IMR-90 (cell line): ENCODE measurements at regions not wholly inside any gene's neighbourhood (a gene's known extent, or its start where the extent isn't known, plus 50 kb on each side); places are given as distances from the start of the nearest gene placed in this dataset.

Experiments used
- ATAC-seq: fragments of 200-7000 bp; cut with Tn5 transposase; 2 replicates; pipeline ENCODE4 v1.9.1; 2020; ENCODE audit warnings: low read depth, mild to moderate bottlenecking, moderate library complexity
- BruUV-seq: library from RNA; stranded (reverse); fragments of 400-500 nt; replicated peaks from 2 replicates; lab custom pipeline; 2021; lab: Mats Ljungman, UMichigan
- CTCF ChIA-PET: fragments of 300-600 bp; formaldehyde crosslinking; extraction: SDS; loops from one replicate; lab custom pipeline; 2021; ENCODE audit warnings: antibody characterized with exemption; lab: Yijun Ruan, JAX
- POLR2A ChIA-PET: fragments of 300-600 bp; sonication (Branson Sonifier 250); formaldehyde crosslinking; loops from one replicate; lab custom pipeline; 2022; ENCODE audit warnings: antibody characterized with exemption; ENCODE audit not compliant: unreplicated experiment; lab: Charles Lee
- DNase-seq: peaks from one replicate; pipeline ENCODE4 v3.0.0; 2013
- H2AFZ ChIP-seq: replicated peaks from 2 replicates; pipeline ENCODE3; 2013; ENCODE audit warnings: low read length, mild to moderate bottlenecking; ENCODE audit not compliant: poor library complexity
- H2AK5ac ChIP-seq: 2 replicates; pipeline ENCODE4 v1.6.1; 2013; ENCODE audit warnings: low read depth, low read length, inconsistent platforms
- H2AK9ac ChIP-seq: replicated peaks from 2 replicates; pipeline ENCODE3; 2013; ENCODE audit warnings: mild to moderate bottlenecking, low read depth, low read length, moderate library complexity; ENCODE audit not compliant: poor library complexity
- H2BK120ac ChIP-seq: 2 replicates; pipeline ENCODE4 v1.6.1; 2013; ENCODE audit warnings: low read depth, low read length, inconsistent platforms
- H2BK15ac ChIP-seq: 3 replicates; pipeline ENCODE4 v1.6.1; 2013; ENCODE audit warnings: low read depth, low read length, inconsistent platforms
- H2BK20ac ChIP-seq: 2 replicates; pipeline ENCODE4 v1.6.1; 2013; ENCODE audit warnings: low read depth, mild to moderate bottlenecking, inconsistent platforms, low read length, moderate library complexity
- H2BK5ac ChIP-seq: 2 replicates; pipeline ENCODE4 v1.6.1; 2013; ENCODE audit warnings: mild to moderate bottlenecking, low read depth, low read length, inconsistent platforms; ENCODE audit not compliant: poor library complexity, severe bottlenecking
- H3K14ac ChIP-seq: replicated peaks from 2 replicates; pipeline ENCODE4 v1.6.1; 2013; ENCODE audit warnings: low read depth, low read length, inconsistent platforms
- H3K18ac ChIP-seq: 2 replicates; pipeline ENCODE4 v1.6.1; 2013; ENCODE audit warnings: low read depth, low read length, control low read depth
- H3K23ac ChIP-seq: 2 replicates; pipeline ENCODE4 v1.6.1; 2013; ENCODE audit warnings: low read depth, low read length, inconsistent platforms
- H3K27ac ChIP-seq: 2 replicates; pipeline ENCODE4 v1.5.1; 2013; ENCODE audit warnings: mild to moderate bottlenecking, control low read depth, low read length; ENCODE audit not compliant: insufficient read depth
- H3K27me3 ChIP-seq: 2 replicates; pipeline ENCODE4 v1.6.1; 2013; ENCODE audit warnings: low read length; ENCODE audit not compliant: control insufficient read depth, insufficient read depth
- H3K36me3 ChIP-seq: 2 replicates; pipeline ENCODE4 v1.6.1; 2013; ENCODE audit warnings: low read length, mixed read lengths; ENCODE audit not compliant: control insufficient read depth, insufficient read depth
- H3K4ac ChIP-seq: 2 replicates; pipeline ENCODE4 v1.6.1; 2013; ENCODE audit warnings: low read depth, low read length, inconsistent platforms
- H3K4me1 ChIP-seq: 2 replicates; pipeline ENCODE4 v1.6.1; 2013; ENCODE audit warnings: low read length, mixed read lengths; ENCODE audit not compliant: control insufficient read depth, insufficient read depth
- H3K4me2 ChIP-seq: 2 replicates; pipeline ENCODE4 v1.6.1; 2013; ENCODE audit warnings: low read depth, mild to moderate bottlenecking, control low read depth, low read length, moderate library complexity
- H3K4me3 ChIP-seq: 2 replicates; pipeline ENCODE4 v1.5.1; 2013; ENCODE audit warnings: low read depth, mild to moderate bottlenecking, control low read depth, low read length, moderate library complexity; ENCODE audit not compliant: insufficient read depth
- H3K56ac ChIP-seq: 2 replicates; pipeline ENCODE4 v1.6.1; 2013; ENCODE audit warnings: low read length, inconsistent platforms; ENCODE audit not compliant: insufficient read depth; ENCODE audit errors: extremely low read depth
- H3K79me1 ChIP-seq, 2 experiments: 2 replicates each; pipeline ENCODE4 v1.6.1; 2013; ENCODE audit warnings: low read length in 2 of 2, inconsistent platforms in 1 of 2, low read depth in 1 of 2
- H3K9ac ChIP-seq: 2 replicates; pipeline ENCODE4 v1.6.1; 2013; ENCODE audit warnings: low read depth, low read length, control low read depth
- H3K9me1 ChIP-seq: 2 replicates; pipeline ENCODE4 v1.6.1; 2013; ENCODE audit warnings: low read length, inconsistent platforms; ENCODE audit not compliant: insufficient read depth
- H3K9me3 ChIP-seq: 2 replicates; pipeline ENCODE4 v1.6.1; 2013; ENCODE audit warnings: low read length; ENCODE audit not compliant: control insufficient read depth, insufficient read depth
- H4K20me1 ChIP-seq: 2 replicates; pipeline ENCODE4 v1.6.1; 2013; ENCODE audit warnings: low read length, inconsistent platforms; ENCODE audit not compliant: insufficient read depth
- H4K5ac ChIP-seq: 2 replicates; pipeline ENCODE4 v1.6.1; 2013; ENCODE audit warnings: mild to moderate bottlenecking, low read depth, low read length, control low read depth
- H4K8ac ChIP-seq, 2 experiments: 2 replicates each; pipeline ENCODE4 v1.6.1; 2013; ENCODE audit warnings: low read depth in 2 of 2, low read length in 2 of 2, control low read depth in 1 of 2, inconsistent platforms in 1 of 2
- H4K91ac ChIP-seq: 2 replicates; pipeline ENCODE4 v1.6.1; 2013; ENCODE audit warnings: low read depth, low read length, inconsistent platforms; ENCODE audit not compliant: insufficient read depth
- BHLHE40 ChIP-seq: fragments of 150-350 bp; IDR thresholded peaks from 2 replicates; pipeline ENCODE4 v1.6.1; 2016; ENCODE audit warnings: mild to moderate bottlenecking, low read depth, low read length
- CEBPB ChIP-seq: IDR thresholded peaks from 2 replicates; pipeline ENCODE4 v1.6.1; 2012; ENCODE audit warnings: low read depth, low read length, improper control_type of control experiment
- CHD1 ChIP-seq: IDR thresholded peaks from 2 replicates; pipeline ENCODE4 v1.6.1; 2012; ENCODE audit warnings: low read depth, low read length, improper control_type of control experiment
- MAZ ChIP-seq: IDR thresholded peaks from 2 replicates; pipeline ENCODE4 v1.6.1; 2012; ENCODE audit warnings: low read depth, mild to moderate bottlenecking, low read length, improper control_type of control experiment, moderate library complexity, borderline replicate concordance
- MXI1 ChIP-seq: IDR thresholded peaks from 2 replicates; pipeline ENCODE4 v1.6.1; 2012; ENCODE audit warnings: low read depth, mild to moderate bottlenecking, low read length, moderate library complexity, borderline replicate concordance
- NFE2L2 ChIP-seq: fragments of 150-350 bp; IDR thresholded peaks from 2 replicates; pipeline ENCODE4 v1.6.1; 2016; ENCODE audit warnings: low read depth, mild to moderate bottlenecking, low read length
- POLR2A ChIP-seq: IDR thresholded peaks from 2 replicates; pipeline ENCODE4 v1.6.1; 2012; ENCODE audit warnings: mild to moderate bottlenecking, low read depth, low read length
- RAD21 ChIP-seq: IDR thresholded peaks from 2 replicates; pipeline ENCODE4 v1.6.1; 2012; ENCODE audit warnings: low read length, improper control_type of control experiment
- RCOR1 ChIP-seq: IDR thresholded peaks from 2 replicates; pipeline ENCODE4 v1.6.1; 2012; ENCODE audit warnings: mild to moderate bottlenecking, low read length, improper control_type of control experiment; ENCODE audit not compliant: insufficient replicate concordance
- SMC3 ChIP-seq: fragments of 150-350 bp; IDR thresholded peaks from 2 replicates; pipeline ENCODE4 v1.6.1; 2016; ENCODE audit warnings: low read depth, mild to moderate bottlenecking, antibody characterized with exemption, low read length, moderate library complexity
- WGBS, 2 experiments: methylation state at CpG; one replicate each; pipeline versions ENCODE4 v1.1.5 to v1.1.7; 2013; ENCODE audit warnings: missing lambda C conversion rate in 2 of 2; ENCODE audit not compliant: insufficient read length in 1 of 2; ENCODE audit errors: extremely low coverage in 2 of 2; 5-methylcytosine and 5-hydroxymethylcytosine counted together
- dilution Hi-C: fragments of 300-500 bp; cut with HindIII; formaldehyde crosslinking; loops from one replicate; pipeline ENCODE4 v1.14.3; 2018; ENCODE audit warnings: low sequenced_read_pairs; ENCODE audit not compliant: unreplicated experiment
- in situ Hi-C: fragments of 300-500 bp; cut with MboI; formaldehyde crosslinking; loops from 3 replicates; pipeline ENCODE4 v1.14.3; 2019; ENCODE audit warnings: low sequenced_read_pairs, inconsistent platforms, mixed read lengths
- intact Hi-C: fragments of 100-400 bp; cut with micrococcal nuclease; formaldehyde crosslinking; loops from 2 replicates; pipeline ENCODE4 v1.10.0; 2022
- TF ChIP-seq, protein P1 (sequence below): fragments of 150-350 bp; IDR thresholded peaks from 2 replicates; pipeline ENCODE4 v1.6.1; 2017; ENCODE audit warnings: mild to moderate bottlenecking, antibody characterized with exemption, low read length, low read depth
- TF ChIP-seq, protein P2 (sequence below): conservative IDR thresholded peaks from 2 replicates; pipeline ENCODE4 v1.5.1; 2012; ENCODE audit warnings: mild to moderate bottlenecking, low read depth, low read length, improper control_type of control experiment

DNA sequence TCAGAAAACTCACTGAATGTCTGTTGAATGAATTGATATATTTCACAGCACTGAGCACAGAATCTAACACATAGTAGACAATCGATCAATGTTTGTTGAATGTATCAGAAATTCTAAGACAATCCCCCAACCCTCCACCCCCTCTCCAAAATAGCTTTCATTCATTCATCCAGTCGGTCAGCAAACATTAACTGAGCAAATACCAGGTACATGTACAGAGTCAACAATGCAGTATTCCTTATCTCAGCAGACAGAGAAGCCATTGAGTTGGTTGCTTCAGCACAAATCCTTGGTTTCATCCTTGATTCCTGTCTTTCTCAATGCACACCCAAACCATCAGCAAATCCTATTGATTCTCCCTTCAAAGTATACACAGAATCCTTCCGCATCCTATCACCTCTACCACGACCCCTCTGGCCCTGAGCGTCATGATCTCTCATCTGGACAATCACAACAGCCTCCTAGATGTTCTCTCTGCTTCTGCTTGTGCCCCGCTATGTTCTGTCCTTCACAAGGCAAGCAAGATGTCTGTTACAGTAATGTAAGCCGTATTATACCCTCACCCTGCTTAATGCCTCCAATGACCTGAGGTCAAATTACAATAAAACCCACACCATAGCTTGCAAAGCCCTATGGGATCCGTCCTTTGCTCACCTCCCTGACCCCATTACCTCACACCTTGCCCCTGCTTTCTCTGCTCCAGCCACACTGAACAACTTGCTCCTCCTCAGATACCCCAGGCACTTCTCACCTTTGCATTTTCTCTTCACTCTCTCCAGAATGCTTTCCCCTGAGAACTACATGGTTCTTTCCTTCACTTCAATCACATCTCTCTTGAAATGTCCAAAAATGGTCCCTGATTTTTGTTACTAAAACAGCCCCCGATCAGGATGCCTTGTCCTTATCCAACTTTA lies 738.1 kb upstream of the TBX3 start:
- no peak overlapping the region for H2BK15ac ChIP-seq
- no peak overlapping the region for H4K8ac ChIP-seq
- ChIA-PET CTCF (interaction anchor here (0.6 kb wide), 1 partner anchor 1728 kb away, joined by 3 read pairs; no protein-coding TSS in a partner anchor), POLR2A (no interaction called here)
- no peak overlapping the region for H3K4me2 ChIP-seq
- H3K79me1 ChIP-seq = no peaks in the 10 kb centered on the region
- H2BK120ac ChIP-seq = no peak overlapping the region
- no peak overlapping the region for H2AK5ac ChIP-seq
- in situ Hi-C loops (no loop called here), dilution Hi-C loops (no loop called here), intact Hi-C loops (no loop called here)
- peaks cover 2% of the 10 kb centered on the region; the same call in 1 of the 2 replicates for H3K4me1 ChIP-seq
- no peaks in the 10 kb centered on the region for H3K36me3 ChIP-seq
- no peak overlapping the region for H3K56ac ChIP-seq
- no peak overlapping the region; the same call in 1 of the 2 replicates for H3K4ac ChIP-seq
- DNase-seq (no peak), ATAC-seq (no peak)
- no peak overlapping the region for H3K9ac ChIP-seq
- TF ChIP-seq CHD1 (no peak), RAD21 (no peak), CEBPB (no peak), NFE2L2 (no peak), BHLHE40 (no peak), SMC3 (no peak), RCOR1 (no peak), MAZ (no peak), POLR2A (no peak), MXI1 (no peak)
- TF ChIP-seq, protein P1, sequence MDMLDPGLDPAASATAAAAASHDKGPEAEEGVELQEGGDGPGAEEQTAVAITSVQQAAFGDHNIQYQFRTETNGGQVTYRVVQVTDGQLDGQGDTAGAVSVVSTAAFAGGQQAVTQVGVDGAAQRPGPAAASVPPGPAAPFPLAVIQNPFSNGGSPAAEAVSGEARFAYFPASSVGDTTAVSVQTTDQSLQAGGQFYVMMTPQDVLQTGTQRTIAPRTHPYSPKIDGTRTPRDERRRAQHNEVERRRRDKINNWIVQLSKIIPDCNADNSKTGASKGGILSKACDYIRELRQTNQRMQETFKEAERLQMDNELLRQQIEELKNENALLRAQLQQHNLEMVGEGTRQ = no peak
- TF ChIP-seq, protein P2, sequence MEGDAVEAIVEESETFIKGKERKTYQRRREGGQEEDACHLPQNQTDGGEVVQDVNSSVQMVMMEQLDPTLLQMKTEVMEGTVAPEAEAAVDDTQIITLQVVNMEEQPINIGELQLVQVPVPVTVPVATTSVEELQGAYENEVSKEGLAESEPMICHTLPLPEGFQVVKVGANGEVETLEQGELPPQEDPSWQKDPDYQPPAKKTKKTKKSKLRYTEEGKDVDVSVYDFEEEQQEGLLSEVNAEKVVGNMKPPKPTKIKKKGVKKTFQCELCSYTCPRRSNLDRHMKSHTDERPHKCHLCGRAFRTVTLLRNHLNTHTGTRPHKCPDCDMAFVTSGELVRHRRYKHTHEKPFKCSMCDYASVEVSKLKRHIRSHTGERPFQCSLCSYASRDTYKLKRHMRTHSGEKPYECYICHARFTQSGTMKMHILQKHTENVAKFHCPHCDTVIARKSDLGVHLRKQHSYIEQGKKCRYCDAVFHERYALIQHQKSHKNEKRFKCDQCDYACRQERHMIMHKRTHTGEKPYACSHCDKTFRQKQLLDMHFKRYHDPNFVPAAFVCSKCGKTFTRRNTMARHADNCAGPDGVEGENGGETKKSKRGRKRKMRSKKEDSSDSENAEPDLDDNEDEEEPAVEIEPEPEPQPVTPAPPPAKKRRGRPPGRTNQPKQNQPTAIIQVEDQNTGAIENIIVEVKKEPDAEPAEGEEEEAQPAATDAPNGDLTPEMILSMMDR = no peak
- H2BK5ac ChIP-seq = no peak overlapping the region
- H3K9me3 ChIP-seq = no peaks in the 10 kb centered on the region
- no peak overlapping the region for H3K27ac ChIP-seq
- no peak overlapping the region for H3K4me3 ChIP-seq
- no TSS peak for BruUV-seq
- no peak overlapping the region for H2BK20ac ChIP-seq
- no peak overlapping the region for H3K18ac ChIP-seq
- WGBS, 2 experiments = 64% methylated on average over 5 of the region's 9 CpGs; no CpG with 5 or more reads in 1 of the 2 experiments
- H3K9me1 ChIP-seq = no peaks in the 10 kb centered on the region
- no peak overlapping the region for H4K5ac ChIP-seq
- no peak overlapping the region for H2AK9ac ChIP-seq
- H3K23ac ChIP-seq = no peak overlapping the region
- H3K27me3 ChIP-seq = no peaks in the 10 kb centered on the region; the same call in 1 of the 2 replicates
- H4K20me1 ChIP-seq = no peaks in the 10 kb centered on the region
- H2AFZ ChIP-seq = no peak overlapping the region
- H3K14ac ChIP-seq = no peak overlapping the region
- no peak overlapping the region for H4K91ac ChIP-seq
